AG04449 (cell line): ENCODE measurements at regions not wholly inside any gene's neighbourhood (a gene's known extent, or its start where the extent isn't known, plus 50 kb on each side); places are given as distances from the start of the nearest gene placed in this dataset.

Experiments used
- CTCF ChIA-PET: fragments of 350-600 bp; formaldehyde crosslinking; extraction: SDS; loops from one replicate; lab custom pipeline; 2021; ENCODE audit warnings: antibody characterized with exemption; lab: Yijun Ruan, JAX
- POLR2A ChIA-PET: fragments of 400-600, 350-600 bp; formaldehyde crosslinking; extraction: SDS; loops from one replicate; lab custom pipeline; 2020; ENCODE audit warnings: antibody characterized with exemption, inconsistent platforms; lab: Yijun Ruan, JAX
- DNase-seq: peaks from one replicate; pipeline ENCODE4 v3.0.0-alpha.2; 2010; ENCODE audit warnings: low read depth, low spot score
- H3K4me3 ChIP-seq: 2 replicates; pipeline ENCODE4 v1.5.1; 2011; ENCODE audit warnings: low read depth, mild to moderate bottlenecking, control low read depth, low read length
- CTCF ChIP-seq: IDR thresholded peaks from one replicate; pipeline ENCODE4 v1.5.1; 2011; ENCODE audit warnings: mild to moderate bottlenecking, moderate library complexity, low read length, control low read depth, inconsistent platforms; ENCODE audit not compliant: insufficient read depth; ENCODE audit errors: missing control alignments

GRCh38 chr1:245055752-245056151, 99.0 kb upstream of the KIF26B start:
- no peak for TF ChIP-seq CTCF
- CTCF ChIA-PET: interaction anchor here (10.0 kb wide), 1 partner anchor 13 kb away, joined by 89 read pairs; no protein-coding TSS in a partner anchor

GRCh38 chr1:245054507-245055270, 100.1 kb upstream of the KIF26B start:
- no peak for TF ChIP-seq CTCF
- DNase-seq: no peak
- ChIA-PET POLR2A (no interaction called here), CTCF (interaction anchor here (10.0 kb wide), 1 partner anchor 12 kb away, joined by 89 read pairs; no protein-coding TSS in a partner anchor)
- H3K4me3 ChIP-seq: no peak overlapping the region

More at GRCh38 chr1:245055752-245056151, 99.0 kb upstream of the KIF26B start:
- H3K4me3 ChIP-seq: no peak overlapping the region
- POLR2A ChIA-PET: no interaction called here
- no peak for DNase-seq

- POLR2A ChIA-PET: no interaction called here
- CTCF ChIA-PET: interaction anchor here (10.0 kb wide), 1 partner anchor 12 kb away, joined by 89 read pairs; no protein-coding TSS in a partner anchor
- no peak overlapping the region for H3K4me3 ChIP-seq
- no peak for TF ChIP-seq CTCF
- no peak for DNase-seq
Observed at GRCh38 chr1:245054105-245054504, 100.7 kb upstream of the KIF26B start.

- H3K4me3 ChIP-seq: no peak overlapping the region
- no peak for TF ChIP-seq CTCF
- no peak for DNase-seq
- POLR2A ChIA-PET: no interaction called here
- CTCF ChIA-PET: interaction anchor here (10.0 kb wide), 1 partner anchor 10 kb away, joined by 89 read pairs; no protein-coding TSS in a partner anchor
Observed at GRCh38 chr1:245052258-245052657, 102.5 kb upstream of the KIF26B start.

- ChIA-PET CTCF (interaction anchor here (0.6 to 10.0 kb wide), 2 partner anchors 9 to 84 kb away, joined by 4 to 89 read pairs; no protein-coding TSS in a partner anchor), POLR2A (no interaction called here)
- H3K4me3 ChIP-seq: no peak overlapping the region
- TF ChIP-seq CTCF: no peak
- DNase-seq: no peak
Observed at GRCh38 chr1:245051349-245052221, 103.2 kb upstream of the KIF26B start.
